PFSK-1 (cell line): ENCODE measurements at regions not wholly inside any gene's neighbourhood (a gene's known extent, or its start where the extent isn't known, plus 50 kb on each side); places are given as distances from the start of the nearest gene placed in this dataset.

Experiments
- POLR2AphosphoS5 ChIP-seq: IDR thresholded peaks from 2 replicates; pipeline ENCODE4 v1.6.1; 2012; ENCODE audit warnings: low read depth, mild to moderate bottlenecking, control low read depth, low read length, moderate library complexity
- REST ChIP-seq, 2 experiments: IDR thresholded peaks; 2 replicates each; pipeline versions ENCODE4 v1.6.1 to v1.8.0; 2011 to 2012; ENCODE audit warnings: low read depth in 2 of 2, low read length in 2 of 2, control low read depth in 1 of 2, inconsistent platforms in 1 of 2, mild to moderate bottlenecking in 1 of 2, moderate library complexity in 1 of 2; ENCODE audit not compliant: insufficient read depth in 1 of 2
- SIN3A ChIP-seq: IDR thresholded peaks from 2 replicates; pipeline ENCODE4 v1.6.1; 2012; ENCODE audit warnings: mild to moderate bottlenecking, low read length, moderate library complexity, borderline replicate concordance; ENCODE audit not compliant: insufficient read depth
- TAF1 ChIP-seq: IDR thresholded peaks from 2 replicates; pipeline ENCODE4 v1.6.1; 2012; ENCODE audit warnings: low read length, control low read depth, borderline replicate concordance; ENCODE audit not compliant: insufficient read depth

GRCh38 chr2:223467196-223467595, 135.0 kb downstream of the SCG2 start:
- TF ChIP-seq POLR2AphosphoS5, result no peak
- TF ChIP-seq TAF1, result no peak
- no peak for TF ChIP-seq SIN3A
- TF ChIP-seq REST (IDR thresholded peaks at IDR 0.05; ENCODE audit: insufficient read depth in 1 of 2, low read depth in 2 of 2, low read length in 2 of 2), result no peak
